GM12873 (cell line): ENCODE measurements at regions not wholly inside any gene's neighbourhood (a gene's known extent, or its start where the extent isn't known, plus 50 kb on each side); places are given as distances from the start of the nearest gene placed in this dataset.

Experiments used
- TF ChIP-seq, protein P1 (sequence below): IDR thresholded peaks from 2 replicates; pipeline ENCODE4 v1.5.1; 2012; ENCODE audit warnings: low read depth, mild to moderate bottlenecking, moderate library complexity, low read length, control low read depth; ENCODE audit not compliant: insufficient read depth; ENCODE audit errors: missing control alignments

DNA sequence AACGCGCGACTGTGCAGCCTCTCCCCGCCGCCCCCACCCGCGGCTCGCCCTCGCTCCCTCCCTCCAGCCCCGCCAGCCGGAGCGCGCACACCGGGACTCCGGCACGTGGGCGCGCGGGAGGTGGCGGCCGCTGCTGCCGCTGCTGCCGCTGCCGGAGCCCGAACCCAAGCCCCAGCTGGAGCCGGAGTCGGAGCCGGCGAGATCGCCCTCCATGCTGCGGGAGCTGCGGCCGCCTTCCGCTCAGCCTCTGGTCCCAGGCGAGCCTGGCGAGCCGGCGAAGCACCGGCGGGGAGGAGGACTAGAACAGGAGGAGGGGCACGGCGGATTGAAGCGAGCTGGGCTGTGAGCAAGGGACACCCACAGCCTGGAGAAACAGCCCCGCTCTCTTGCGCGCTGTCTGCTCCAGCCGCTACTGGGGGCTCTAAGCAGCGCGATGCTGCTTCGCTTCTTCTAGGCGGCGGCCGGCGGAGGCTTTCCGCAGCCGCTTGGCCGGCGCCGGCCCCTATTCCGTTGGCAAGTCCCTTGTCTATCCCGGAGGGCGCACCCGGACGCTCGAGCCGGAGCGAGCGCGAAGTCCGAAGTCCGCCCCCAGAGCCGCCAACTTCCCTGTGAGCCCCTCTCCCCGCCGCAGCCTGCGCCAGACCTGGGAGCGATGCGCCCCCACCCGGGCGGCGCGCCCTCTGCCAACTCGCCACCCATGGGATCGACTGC is 598.7 kb upstream of the SGCD start:
- TF ChIP-seq, protein P1, sequence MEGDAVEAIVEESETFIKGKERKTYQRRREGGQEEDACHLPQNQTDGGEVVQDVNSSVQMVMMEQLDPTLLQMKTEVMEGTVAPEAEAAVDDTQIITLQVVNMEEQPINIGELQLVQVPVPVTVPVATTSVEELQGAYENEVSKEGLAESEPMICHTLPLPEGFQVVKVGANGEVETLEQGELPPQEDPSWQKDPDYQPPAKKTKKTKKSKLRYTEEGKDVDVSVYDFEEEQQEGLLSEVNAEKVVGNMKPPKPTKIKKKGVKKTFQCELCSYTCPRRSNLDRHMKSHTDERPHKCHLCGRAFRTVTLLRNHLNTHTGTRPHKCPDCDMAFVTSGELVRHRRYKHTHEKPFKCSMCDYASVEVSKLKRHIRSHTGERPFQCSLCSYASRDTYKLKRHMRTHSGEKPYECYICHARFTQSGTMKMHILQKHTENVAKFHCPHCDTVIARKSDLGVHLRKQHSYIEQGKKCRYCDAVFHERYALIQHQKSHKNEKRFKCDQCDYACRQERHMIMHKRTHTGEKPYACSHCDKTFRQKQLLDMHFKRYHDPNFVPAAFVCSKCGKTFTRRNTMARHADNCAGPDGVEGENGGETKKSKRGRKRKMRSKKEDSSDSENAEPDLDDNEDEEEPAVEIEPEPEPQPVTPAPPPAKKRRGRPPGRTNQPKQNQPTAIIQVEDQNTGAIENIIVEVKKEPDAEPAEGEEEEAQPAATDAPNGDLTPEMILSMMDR: no peak

DNA sequence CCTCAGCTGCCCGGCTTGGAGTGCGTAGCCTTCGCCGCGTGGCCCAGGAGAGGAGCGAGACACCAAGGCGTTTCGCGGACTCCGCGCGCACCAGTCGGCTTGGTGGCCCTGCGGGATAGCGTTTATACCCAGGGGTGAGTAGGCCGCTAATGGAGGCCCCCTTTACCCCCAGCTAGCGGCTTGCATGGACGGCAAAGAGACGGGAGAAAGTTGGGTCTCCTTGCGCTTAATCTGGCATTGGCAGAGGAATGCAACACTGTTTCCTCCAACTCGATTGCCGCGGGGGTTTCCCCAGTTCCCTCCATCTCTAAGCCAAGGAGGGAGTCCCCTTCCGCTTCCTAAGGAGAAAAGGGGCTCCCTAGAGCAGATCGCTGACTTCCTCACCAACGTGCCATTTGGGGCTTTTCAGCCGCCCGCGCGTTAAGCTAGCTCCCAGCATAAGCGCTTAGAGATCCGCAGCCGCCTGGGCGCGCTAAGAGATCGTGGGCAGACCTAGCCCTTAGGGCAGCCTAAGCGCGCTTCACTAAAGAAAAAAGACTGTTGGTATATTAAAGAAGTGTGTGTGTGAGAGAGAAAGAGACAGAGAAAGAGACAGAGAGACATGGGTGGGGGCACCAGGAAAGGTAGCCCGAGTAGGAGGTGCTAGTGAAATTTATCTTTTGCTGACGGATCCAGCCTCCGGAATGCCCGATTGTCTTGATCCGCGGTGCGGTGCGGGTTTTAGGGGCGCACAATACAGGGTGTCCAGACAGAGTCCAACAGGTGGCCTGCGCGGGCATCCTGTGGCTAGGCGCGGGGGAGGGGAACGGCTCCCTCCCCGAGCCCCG is 597.9 kb upstream of the SGCD start:
- TF ChIP-seq, protein P1: no peak

DNA sequence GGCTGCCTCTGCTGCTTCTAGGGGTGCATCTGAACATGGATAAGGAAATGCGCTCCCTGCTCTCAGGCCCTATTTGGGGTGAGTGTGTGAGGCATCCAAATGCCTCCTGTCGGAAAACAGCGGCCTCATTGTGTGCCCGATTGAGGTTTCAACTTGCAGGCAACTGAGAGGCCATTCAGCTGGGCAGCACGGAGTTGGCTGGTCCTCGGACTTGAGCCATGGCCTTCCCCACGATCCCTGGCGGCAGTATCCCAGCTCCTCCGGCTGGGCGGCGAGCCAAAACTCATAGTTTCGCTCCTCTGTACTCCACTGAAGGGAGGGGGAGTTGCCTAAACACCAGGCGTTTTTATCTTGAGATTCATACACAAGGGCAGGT is 597.3 kb upstream of the SGCD start:
- TF ChIP-seq, protein P1: no peak

DNA sequence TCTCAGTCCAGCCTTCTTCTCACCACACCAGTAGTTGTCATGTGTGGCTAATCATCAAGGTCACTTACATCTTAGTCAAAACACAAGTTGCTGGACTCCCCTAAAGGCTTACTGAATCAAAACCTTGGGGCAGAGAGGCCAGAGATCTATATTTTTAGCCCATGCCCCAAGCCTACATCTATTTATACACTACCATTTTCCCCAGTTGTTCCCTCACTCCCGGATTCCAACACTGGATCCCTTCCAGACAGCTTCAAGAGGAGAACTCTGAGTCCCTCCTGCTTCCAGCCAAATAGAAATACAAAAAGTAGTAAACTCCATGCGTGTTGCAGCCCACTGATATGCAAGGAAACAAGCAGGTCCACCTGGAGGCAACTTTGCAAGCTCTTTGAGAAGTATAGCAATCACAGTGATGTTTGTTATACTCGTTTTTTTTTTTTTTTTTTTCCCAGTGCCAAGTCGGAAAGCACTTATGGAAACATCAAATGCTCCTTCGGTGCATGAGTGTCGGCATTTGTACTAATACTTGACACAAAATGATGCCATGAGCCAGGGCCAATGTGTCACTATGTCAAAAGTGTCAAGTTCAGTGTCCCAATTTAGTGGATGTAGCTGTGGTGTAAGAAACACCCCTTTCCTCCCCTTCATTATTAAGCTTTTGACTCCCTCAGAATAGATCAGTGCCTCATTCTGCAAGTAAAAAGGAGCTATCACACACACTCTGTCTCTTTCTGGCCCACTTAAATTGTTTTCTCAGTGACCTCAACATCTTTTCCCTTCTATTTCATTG is 594.2 kb upstream of the SGCD start:
- TF ChIP-seq, protein P1: no peak

DNA sequence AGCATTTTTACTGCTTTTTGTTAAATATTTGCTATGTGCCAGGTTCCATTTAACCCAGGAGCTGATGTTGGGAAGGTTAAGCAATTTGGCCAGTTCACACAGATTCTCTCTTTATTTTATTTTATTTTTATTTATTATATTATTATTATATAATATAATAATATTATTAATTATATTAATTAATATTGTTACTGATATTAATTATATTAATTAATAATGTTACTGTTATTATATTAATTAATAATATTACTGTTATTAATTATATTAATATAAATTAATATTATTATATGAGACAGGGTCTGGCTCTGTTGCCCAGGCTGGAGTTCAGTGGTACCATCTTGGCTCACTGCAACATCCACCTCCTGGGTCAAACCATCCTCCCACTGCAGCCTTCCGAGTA is 593.0 kb upstream of the SGCD start:
- TF ChIP-seq, protein P1: no peak

DNA sequence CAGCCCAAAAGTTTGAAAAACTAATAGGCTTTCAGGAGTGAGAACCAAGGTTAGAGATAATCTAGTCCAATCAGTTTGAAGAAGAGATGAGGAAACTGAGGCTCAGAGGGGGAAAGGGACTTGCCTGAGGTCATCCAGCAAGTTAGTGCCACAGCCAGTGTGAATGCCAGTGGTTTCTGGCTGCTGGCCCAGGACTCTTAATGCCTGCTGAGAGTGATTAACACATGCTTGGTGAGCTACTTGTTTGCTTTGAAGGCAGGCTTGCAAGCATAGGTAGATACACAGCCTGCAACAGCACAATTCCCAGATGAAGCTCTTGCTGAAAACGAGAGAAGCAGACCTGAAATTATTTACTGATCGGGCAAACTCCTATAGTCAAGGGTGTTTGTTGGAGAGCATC is 591.6 kb upstream of the SGCD start:
- TF ChIP-seq, protein P1: no peak

DNA sequence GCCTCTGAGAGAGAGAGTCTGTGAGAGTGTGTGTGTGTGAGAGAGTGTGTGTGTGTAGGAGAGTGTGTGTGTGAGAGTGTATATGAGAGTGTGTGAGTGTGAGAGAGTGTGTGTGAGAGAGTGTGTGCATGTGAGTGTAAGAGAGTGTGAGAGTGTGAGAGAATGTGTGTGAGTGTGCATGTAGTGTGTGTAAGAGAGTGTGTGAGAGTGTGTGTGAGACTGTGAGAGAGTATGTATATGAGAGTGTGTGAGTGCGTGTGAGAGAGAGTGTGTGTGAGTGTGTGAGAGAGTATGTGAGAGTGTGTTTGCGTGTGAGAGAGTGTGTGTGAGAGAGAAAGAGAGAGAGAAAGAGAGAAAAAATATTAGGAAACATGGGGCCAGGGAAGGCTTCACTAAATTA is 588.3 kb upstream of the SGCD start:
- TF ChIP-seq, protein P1: no peak
